ENCODE measurements at regions not wholly inside any gene's neighbourhood (a gene's known extent, or its start where the extent isn't known, plus 50 kb on each side); places are given as distances from the start of the nearest gene placed in this dataset.
"Not testable (repeated sequence)": the region's sequence is repeated elsewhere in the genome, so short reads cannot be mapped to it uniquely, and the experiment has no call there.

GRCh38 chr21:35982717-35983116 is 77.6 kb downstream of the SETD4 start:
- no peak overlapping the region for H3K4me3 ChIP-seq (replicated peaks; ENCODE audit: low read depth, low read length)
- no peak for DNase-seq (ENCODE audit: extremely low read depth, low read depth)
- no peak for TF ChIP-seq CTCF (IDR thresholded peaks at IDR 0.05; ENCODE audit: low read depth, low read length, missing control alignments)

GRCh38 chr21:35981514-35982070 is 78.7 kb downstream of the SETD4 start:
- no peak for DNase-seq (ENCODE audit: extremely low read depth, low read depth)
- no peak overlapping the region for H3K4me3 ChIP-seq (replicated peaks; ENCODE audit: low read depth, low read length)
- TF ChIP-seq CTCF (IDR thresholded peaks at IDR 0.05; ENCODE audit: low read depth, low read length, missing control alignments), result no peak

GRCh38 chr21:35980821-35981220 is 79.5 kb downstream of the SETD4 start:
- no peak overlapping the region for H3K4me3 ChIP-seq (replicated peaks; ENCODE audit: low read depth, low read length)
- no peak for DNase-seq (ENCODE audit: extremely low read depth, low read depth)
- no peak for TF ChIP-seq CTCF (IDR thresholded peaks at IDR 0.05; ENCODE audit: low read depth, low read length, missing control alignments)

GRCh38 chr21:35977860-35978259 is 82.5 kb downstream of the SETD4 start:
- H3K4me3 ChIP-seq (replicated peaks; ENCODE audit: low read depth, low read length); DNase-seq (ENCODE audit: extremely low read depth, low read depth): not testable (repeated sequence)

DNA sequence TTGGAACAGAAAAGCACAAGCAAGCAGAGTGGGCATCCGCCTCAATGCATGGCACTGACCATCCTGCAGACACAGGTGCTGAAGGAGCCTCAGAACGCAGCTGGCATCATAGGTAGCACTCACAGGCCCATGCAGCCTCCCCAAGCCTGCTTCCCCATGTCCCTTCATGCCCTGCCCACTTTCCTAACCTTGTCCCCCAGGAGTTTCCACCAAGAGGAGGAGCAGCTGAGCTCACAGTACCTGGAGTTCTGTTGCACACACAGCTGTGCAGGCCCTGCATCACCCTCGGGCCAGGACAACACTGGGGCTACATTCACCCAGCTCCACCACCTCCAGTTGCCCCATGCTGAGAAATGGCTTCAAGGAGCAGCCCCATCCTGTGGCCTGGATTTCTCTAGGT is 83.4 kb downstream of the SETD4 start:
- no peak for DNase-seq (ENCODE audit: extremely low read depth, low read depth)
- H3K4me3 ChIP-seq (replicated peaks; ENCODE audit: low read depth, low read length), result no peak overlapping the region
- TF ChIP-seq CTCF (IDR thresholded peaks at IDR 0.05; ENCODE audit: low read depth, low read length, missing control alignments), result no peak

DNA sequence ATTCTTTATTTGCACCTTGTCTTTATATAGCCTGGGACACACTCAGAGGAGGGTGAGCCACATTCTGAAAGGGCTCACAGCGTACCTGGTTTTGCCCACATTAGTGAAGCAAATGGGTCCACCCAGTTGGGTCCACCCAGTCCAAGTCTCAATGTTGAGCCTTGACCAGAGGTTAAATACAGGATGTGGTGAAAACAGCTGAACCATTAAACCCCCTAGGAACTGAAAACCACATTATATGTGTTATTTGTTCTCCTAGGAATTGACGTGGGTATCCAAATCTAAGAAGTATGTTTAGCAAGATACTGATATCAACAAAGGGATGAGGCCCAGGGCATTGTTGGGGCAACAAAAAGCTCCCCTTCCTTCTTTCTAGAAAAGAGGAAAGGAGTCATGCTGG is 83.8 kb downstream of the SETD4 start:
- DNase-seq (ENCODE audit: extremely low read depth, low read depth), result no peak
- H3K4me3 ChIP-seq (replicated peaks; ENCODE audit: low read depth, low read length), result no peak overlapping the region
- TF ChIP-seq CTCF (IDR thresholded peaks at IDR 0.05; ENCODE audit: low read depth, low read length, missing control alignments), result no peak

DNA sequence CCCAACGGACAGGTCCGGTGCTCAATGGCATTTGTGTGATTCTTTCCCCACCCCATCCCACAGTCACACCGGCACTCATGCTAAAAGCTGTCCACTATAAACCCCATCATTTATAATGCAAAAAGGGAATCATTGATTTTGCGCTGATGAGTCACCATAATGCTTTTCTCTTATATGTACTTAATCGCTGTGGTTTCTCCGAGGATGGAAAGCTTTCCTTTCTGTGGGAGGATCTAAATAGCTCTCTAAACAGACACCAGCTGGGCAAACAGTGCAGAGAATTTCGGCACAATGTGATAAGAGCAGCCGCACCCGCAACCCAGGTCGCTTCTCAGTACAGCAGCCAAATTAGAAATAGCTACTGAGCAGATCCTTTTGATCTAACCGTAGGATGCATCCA is 85.6 kb downstream of the SETD4 start:
- H3K4me3 ChIP-seq (replicated peaks; ENCODE audit: low read depth, low read length), result no peak overlapping the region
- DNase-seq (ENCODE audit: extremely low read depth, low read depth), result no peak
- TF ChIP-seq CTCF (IDR thresholded peaks at IDR 0.05; ENCODE audit: low read depth, low read length, missing control alignments), result no peak

All from HFF-Myc (cell line).